ENCODE measurements at regions not wholly inside any gene's neighbourhood (a gene's known extent, or its start where the extent isn't known, plus 50 kb on each side); places are given as distances from the start of the nearest gene placed in this dataset.

DNA sequence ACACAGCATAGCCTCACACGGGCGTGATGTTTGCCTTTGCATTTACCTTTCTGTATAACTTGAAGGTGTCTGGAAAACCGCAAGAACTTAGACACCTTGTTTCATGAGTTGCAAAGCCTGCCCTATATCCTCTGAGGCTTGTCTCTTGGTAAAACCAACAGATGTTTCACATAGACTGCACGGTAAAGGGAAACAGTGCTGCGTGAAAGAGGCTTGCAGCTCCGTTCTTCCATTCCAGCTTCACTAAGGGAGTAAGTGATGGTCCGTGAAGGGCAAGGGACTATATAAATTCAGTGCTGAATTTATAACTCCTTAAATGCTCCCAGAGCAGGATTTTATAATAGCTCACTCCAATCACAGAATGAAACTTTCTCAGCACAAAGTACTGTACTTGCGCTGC lies 360.5 kb downstream of the SOX11 start:
- Histone ChIP-seq H3K4me1 (ENCODE audit: control insufficient read depth, insufficient read depth, low read length) (no peaks in the 10 kb centered on the region), H3K9me3 (ENCODE audit: control insufficient read depth, insufficient read depth, low read depth, low read length) (no peaks in the 10 kb centered on the region), H3K27me3 (ENCODE audit: control insufficient read depth, insufficient read depth, low read length) (no peaks in the 10 kb centered on the region), H3K4me3 (ENCODE audit: low read depth in 2 of 2, low read length in 2 of 2) (no peak overlapping the region), H3K27ac (ENCODE audit: low read length) (no peak overlapping the region), H3K36me3 (ENCODE audit: control insufficient read depth, insufficient read depth, low read length) (no peaks in the 10 kb centered on the region)
- CTCF ChIA-PET, result no interaction called here
- intact Hi-C loops (cut with micrococcal nuclease; ENCODE audit: unreplicated experiment) (no loop called here), in situ Hi-C loops (cut with HindIII; ENCODE audit: low pct_unique_long_range_greater_than_20kb, low sequenced_read_pairs) (no loop called here)
- no TSS peak for BruUV-seq (replicated peaks)
- TF ChIP-seq SIN3A (IDR thresholded peaks at IDR 0.05; ENCODE audit: borderline replicate concordance, insufficient read depth, low read depth, low read length) (no peak), TCF7L2 (IDR thresholded peaks at IDR 0.05; ENCODE audit: low read depth, low read length) (no peak), POLR2AphosphoS5 (IDR thresholded peaks at IDR 0.05; ENCODE audit: low read depth, low read length) (no peak)
- TF ChIP-seq, protein P1, sequence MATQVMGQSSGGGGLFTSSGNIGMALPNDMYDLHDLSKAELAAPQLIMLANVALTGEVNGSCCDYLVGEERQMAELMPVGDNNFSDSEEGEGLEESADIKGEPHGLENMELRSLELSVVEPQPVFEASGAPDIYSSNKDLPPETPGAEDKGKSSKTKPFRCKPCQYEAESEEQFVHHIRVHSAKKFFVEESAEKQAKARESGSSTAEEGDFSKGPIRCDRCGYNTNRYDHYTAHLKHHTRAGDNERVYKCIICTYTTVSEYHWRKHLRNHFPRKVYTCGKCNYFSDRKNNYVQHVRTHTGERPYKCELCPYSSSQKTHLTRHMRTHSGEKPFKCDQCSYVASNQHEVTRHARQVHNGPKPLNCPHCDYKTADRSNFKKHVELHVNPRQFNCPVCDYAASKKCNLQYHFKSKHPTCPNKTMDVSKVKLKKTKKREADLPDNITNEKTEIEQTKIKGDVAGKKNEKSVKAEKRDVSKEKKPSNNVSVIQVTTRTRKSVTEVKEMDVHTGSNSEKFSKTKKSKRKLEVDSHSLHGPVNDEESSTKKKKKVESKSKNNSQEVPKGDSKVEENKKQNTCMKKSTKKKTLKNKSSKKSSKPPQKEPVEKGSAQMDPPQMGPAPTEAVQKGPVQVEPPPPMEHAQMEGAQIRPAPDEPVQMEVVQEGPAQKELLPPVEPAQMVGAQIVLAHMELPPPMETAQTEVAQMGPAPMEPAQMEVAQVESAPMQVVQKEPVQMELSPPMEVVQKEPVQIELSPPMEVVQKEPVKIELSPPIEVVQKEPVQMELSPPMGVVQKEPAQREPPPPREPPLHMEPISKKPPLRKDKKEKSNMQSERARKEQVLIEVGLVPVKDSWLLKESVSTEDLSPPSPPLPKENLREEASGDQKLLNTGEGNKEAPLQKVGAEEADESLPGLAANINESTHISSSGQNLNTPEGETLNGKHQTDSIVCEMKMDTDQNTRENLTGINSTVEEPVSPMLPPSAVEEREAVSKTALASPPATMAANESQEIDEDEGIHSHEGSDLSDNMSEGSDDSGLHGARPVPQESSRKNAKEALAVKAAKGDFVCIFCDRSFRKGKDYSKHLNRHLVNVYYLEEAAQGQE (IDR thresholded peaks at IDR 0.05; ENCODE audit: insufficient read depth in 1 of 2, low read depth in 2 of 2, low read length in 1 of 2), result no peak
- TF ChIP-seq, protein P2, sequence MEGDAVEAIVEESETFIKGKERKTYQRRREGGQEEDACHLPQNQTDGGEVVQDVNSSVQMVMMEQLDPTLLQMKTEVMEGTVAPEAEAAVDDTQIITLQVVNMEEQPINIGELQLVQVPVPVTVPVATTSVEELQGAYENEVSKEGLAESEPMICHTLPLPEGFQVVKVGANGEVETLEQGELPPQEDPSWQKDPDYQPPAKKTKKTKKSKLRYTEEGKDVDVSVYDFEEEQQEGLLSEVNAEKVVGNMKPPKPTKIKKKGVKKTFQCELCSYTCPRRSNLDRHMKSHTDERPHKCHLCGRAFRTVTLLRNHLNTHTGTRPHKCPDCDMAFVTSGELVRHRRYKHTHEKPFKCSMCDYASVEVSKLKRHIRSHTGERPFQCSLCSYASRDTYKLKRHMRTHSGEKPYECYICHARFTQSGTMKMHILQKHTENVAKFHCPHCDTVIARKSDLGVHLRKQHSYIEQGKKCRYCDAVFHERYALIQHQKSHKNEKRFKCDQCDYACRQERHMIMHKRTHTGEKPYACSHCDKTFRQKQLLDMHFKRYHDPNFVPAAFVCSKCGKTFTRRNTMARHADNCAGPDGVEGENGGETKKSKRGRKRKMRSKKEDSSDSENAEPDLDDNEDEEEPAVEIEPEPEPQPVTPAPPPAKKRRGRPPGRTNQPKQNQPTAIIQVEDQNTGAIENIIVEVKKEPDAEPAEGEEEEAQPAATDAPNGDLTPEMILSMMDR (IDR thresholded peaks at IDR 0.05), result no peak
- POLR2A ChIA-PET, result no interaction called here
- DNase-seq (ENCODE audit: low read depth, low spot score) (no peak), ATAC-seq (no peak)

DNA sequence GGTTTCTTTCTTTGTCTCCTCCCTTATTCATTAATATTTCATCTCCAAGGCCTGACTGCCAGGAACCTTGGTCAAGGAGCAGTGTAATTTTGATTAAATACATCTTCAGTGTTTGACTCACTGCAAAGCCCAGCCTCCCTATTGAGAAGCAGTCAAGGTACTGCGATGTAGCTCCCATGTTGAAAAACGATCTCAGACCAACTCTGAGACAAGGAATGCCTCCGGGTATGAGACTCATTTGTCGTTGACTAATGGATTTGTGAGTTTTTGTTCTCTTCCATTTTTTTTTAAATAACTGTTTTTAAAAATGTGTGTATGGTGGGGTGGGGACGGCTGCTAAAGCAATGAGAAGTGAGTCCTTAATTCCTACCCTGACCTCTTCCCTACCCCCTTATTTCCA lies 361.6 kb downstream of the SOX11 start:
- TF ChIP-seq SIN3A (IDR thresholded peaks at IDR 0.05; ENCODE audit: borderline replicate concordance, insufficient read depth, low read depth, low read length) (no peak), TCF7L2 (IDR thresholded peaks at IDR 0.05; ENCODE audit: low read depth, low read length) (no peak), POLR2AphosphoS5 (IDR thresholded peaks at IDR 0.05; ENCODE audit: low read depth, low read length) (no peak)
- TF ChIP-seq, protein P1 (IDR thresholded peaks at IDR 0.05; ENCODE audit: insufficient read depth in 1 of 2, low read depth in 2 of 2, low read length in 1 of 2), result no peak
- TF ChIP-seq, protein P2 (IDR thresholded peaks at IDR 0.05), result no peak
- H3K9me3 ChIP-seq (ENCODE audit: control insufficient read depth, insufficient read depth, low read depth, low read length), result no peaks in the 10 kb centered on the region
- ChIA-PET CTCF (no interaction called here), POLR2A (no interaction called here)
- intact Hi-C loops (cut with micrococcal nuclease; ENCODE audit: unreplicated experiment), result no loop called here
- H3K27ac ChIP-seq (ENCODE audit: low read length), result no peak overlapping the region
- no peaks in the 10 kb centered on the region for H3K4me1 ChIP-seq (ENCODE audit: control insufficient read depth, insufficient read depth, low read length)
- H3K36me3 ChIP-seq (ENCODE audit: control insufficient read depth, insufficient read depth, low read length), result no peaks in the 10 kb centered on the region
- no peaks in the 10 kb centered on the region for H3K27me3 ChIP-seq (ENCODE audit: control insufficient read depth, insufficient read depth, low read length)
- DNase-seq (ENCODE audit: low read depth, low spot score), result no peak
- in situ Hi-C loops (cut with HindIII; ENCODE audit: low pct_unique_long_range_greater_than_20kb, low sequenced_read_pairs), result no loop called here
- no peak overlapping the region for H3K4me3 ChIP-seq (ENCODE audit: low read depth in 2 of 2, low read length in 2 of 2)
- no TSS peak for BruUV-seq (replicated peaks)
- ATAC-seq, result no peak
